Suprapubic skin (tissue), 4 donors: ENCODE measurements at regions not wholly inside any gene's neighbourhood (a gene's known extent, or its start where the extent isn't known, plus 50 kb on each side); places are given as distances from the start of the nearest gene placed in this dataset.

Experiments used
- CTCF ChIP-seq, 2 donors: fragments of 200-600 bp in 1 of 2; fragments of 450-650 bp in 1 of 2; sonication (generic) in 1 of 2; IDR thresholded peaks; one replicate each; pipeline ENCODE4 v1.5.1; 2016 to 2019; ENCODE audit warnings: antibody characterized with exemption in 2 of 2, mild to moderate bottlenecking in 1 of 2, moderate library complexity in 1 of 2
- POLR2A ChIP-seq, 2 donors: fragments of 450-650 bp; IDR thresholded peaks; one replicate each; pipeline ENCODE4 v1.6.1; 2017; ENCODE audit warnings: antibody characterized with exemption in 2 of 2, mild to moderate bottlenecking in 2 of 2, moderate library complexity in 2 of 2
- POLR2AphosphoS5 ChIP-seq, 3 donors: sonication (generic); formaldehyde crosslinking; IDR thresholded peaks; one replicate each; pipeline ENCODE4 v1.6.1; 2017; ENCODE audit warnings: antibody characterized with exemption in 3 of 3

DNA sequence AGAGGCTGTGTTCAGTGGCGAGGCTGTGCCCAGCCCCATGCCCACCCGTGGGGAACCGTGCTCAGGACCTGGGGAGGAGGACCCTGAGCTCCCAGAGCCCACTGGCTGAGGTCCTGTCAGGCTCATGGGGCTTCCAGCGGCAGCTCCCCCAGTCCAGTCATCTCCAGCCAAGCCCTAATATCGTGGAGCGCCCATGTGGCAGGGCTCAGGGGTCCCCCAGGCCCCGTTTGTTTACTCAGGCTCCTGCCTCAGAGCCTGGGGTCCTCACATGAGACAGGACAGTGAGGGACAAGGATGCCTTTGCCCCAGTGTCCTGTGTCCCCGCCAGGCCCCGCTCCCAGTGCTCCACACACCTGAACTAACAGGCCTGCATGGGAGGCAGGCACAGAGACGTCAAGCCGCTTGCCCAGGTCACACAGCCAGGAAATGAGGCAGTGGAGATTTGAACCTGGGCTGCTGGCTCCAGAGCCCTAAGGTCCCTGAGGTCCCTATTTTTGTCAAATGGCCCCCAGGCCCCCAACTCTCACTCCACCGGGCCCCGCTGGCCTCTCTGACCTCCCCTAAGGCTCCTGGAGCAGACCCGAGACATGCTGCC, 100.7 kb upstream of the ACTRT2 start:
- no peak for TF ChIP-seq CTCF (IDR thresholded peaks at IDR 0.05)
- no peak for TF ChIP-seq POLR2A (IDR thresholded peaks at IDR 0.05)
- TF ChIP-seq POLR2AphosphoS5 (IDR thresholded peaks at IDR 0.05), result no peak
